ENCODE measurements at regions not wholly inside any gene's neighbourhood (a gene's known extent, or its start where the extent isn't known, plus 50 kb on each side); places are given as distances from the start of the nearest gene placed in this dataset.

- no peak for DNase-seq
- Mint-ChIP-seq H3K36me3 (no peaks in the 10 kb centered on the region), H3K4me3 (no peak overlapping the region), H3K9me3 (peaks cover 6 to 29% (median 17%) of the 10 kb centered on the region in 6 donors), H3K27ac (peak overlapping the region in 1 of 6 donors; percentile 10), H3K4me1 (no peaks in the 10 kb centered on the region), H3K27me3 (ENCODE audit: low read depth in 3 of 3) (peaks cover 0 to 1% (median 0%) of the 10 kb centered on the region in 3 donors)
These were observed 1210.4 kb downstream of the ADGRL3 start for GRCh38 chr4:62410371-62411003.

DNA sequence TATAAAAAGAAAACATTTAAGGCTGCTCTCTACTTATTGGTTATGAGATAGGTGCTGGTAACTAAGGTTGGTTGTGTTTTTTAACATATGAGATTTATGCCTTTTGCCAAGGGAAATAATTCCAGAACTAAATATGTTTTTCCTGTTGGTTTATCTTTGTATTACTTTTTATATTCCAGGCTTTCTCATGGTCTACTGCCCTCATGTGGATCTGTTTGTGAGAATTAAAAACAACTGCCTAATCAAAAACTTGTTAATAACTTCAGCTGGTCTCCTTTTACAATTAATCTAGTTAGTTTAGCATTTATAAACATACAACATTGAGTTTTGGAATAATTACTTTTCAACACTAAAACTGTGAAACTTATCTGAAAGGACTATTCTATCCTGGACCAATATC, 1208.3 kb downstream of the ADGRL3 start:
- no peaks in the 10 kb centered on the region for H3K4me1 Mint-ChIP-seq
- H3K27ac Mint-ChIP-seq, result no peak overlapping the region
- H3K27me3 Mint-ChIP-seq (ENCODE audit: low read depth in 3 of 3), result peaks cover 0 to 1% (median 0%) of the 10 kb centered on the region in 3 donors
- peaks cover 0 to 4% (median 0%) of the 10 kb centered on the region in 3 donors for H3K36me3 Mint-ChIP-seq
- no peak for DNase-seq
- H3K4me3 Mint-ChIP-seq, result no peak overlapping the region
- H3K9me3 Mint-ChIP-seq, result peaks cover 12 to 33% (median 26%) of the 10 kb centered on the region in 6 donors

DNA sequence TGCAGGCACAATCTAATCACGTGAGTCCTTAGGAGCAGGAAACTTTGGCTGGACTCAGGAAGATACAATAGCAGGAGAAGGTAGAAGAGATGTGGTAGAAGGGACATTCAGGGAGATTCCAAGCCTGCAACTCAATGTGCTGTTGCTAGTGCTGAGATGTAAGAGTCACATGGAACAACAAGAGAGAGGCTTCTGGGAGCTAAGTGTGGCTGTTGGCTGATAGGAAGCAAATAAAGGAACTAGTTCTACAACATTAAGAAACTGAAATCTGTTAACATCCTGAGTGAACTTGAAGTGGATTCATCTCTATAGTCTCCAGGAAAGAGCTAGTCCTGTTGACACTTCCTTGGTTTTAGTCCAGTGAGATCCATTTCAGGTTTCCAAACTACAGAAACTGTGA, 1207.4 kb downstream of the ADGRL3 start:
- DNase-seq, result no peak
- Mint-ChIP-seq H3K36me3 (peaks cover 0 to 4% (median 0%) of the 10 kb centered on the region in 3 donors), H3K9me3 (peaks cover 12 to 33% (median 29%) of the 10 kb centered on the region in 6 donors), H3K27ac (no peak overlapping the region), H3K4me1 (no peaks in the 10 kb centered on the region), H3K4me3 (no peak overlapping the region), H3K27me3 (ENCODE audit: low read depth in 3 of 3) (peaks cover 0 to 1% (median 0%) of the 10 kb centered on the region in 3 donors)

DNA sequence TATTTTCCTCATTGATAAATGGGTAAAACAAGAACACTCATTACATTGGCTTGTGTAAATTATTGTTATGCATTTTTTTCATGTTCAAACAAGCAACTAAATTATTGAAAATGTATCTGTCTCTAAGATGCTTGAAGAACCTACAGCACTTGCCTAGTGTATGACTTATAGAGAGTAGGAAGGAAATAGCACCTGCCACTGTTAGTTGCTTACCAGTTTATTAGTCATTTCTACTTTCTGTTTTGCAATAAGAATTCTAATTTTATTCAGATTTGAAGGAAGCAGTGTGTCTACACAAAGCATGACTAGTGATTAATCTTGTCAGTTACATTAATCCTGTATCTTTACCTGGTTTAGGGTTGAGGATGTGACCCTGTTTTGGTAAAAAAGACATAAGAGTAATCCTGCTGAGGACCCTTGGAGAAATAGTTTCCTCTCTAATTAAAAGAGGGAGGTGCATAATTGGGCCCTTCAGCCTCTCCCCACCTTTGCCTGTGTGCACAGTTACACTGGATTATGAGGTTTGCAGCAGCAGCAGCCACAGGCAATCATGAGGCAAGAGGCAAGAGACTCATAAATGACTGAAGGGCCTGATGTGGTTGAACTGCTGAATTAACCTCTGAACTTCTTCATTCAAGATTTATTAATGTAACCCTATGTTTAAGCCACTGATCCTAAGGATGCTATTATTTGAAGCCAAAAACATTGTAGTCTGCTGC, 1202.1 kb downstream of the ADGRL3 start:
- Mint-ChIP-seq H3K9me3 (peaks cover 10 to 40% (median 25%) of the 10 kb centered on the region in 6 donors), H3K4me3 (peak overlapping the region in 1 of 5 donors; percentile 42), H3K27ac (peak overlapping the region in 2 of 6 donors; percentile 33 to 74), H3K27me3 (ENCODE audit: low read depth in 3 of 3) (peaks cover 0 to 4% (median 0%) of the 10 kb centered on the region in 3 donors), H3K36me3 (peaks cover 0 to 4% (median 0%) of the 10 kb centered on the region in 3 donors), H3K4me1 (peaks cover 5 to 13% of the 10 kb centered on the region in 2 donors)
- DNase-seq, result no peak

- peaks cover 5 to 13% of the 10 kb centered on the region in 2 donors for H3K4me1 Mint-ChIP-seq
- H3K4me3 Mint-ChIP-seq, result peak overlapping the region in 3 of 5 donors; percentile 27 to 53 (median 34)
- peak overlapping the region in 2 of 6 donors; percentile 13 to 17 for H3K27ac Mint-ChIP-seq
- H3K36me3 Mint-ChIP-seq, result peaks cover 0 to 4% (median 0%) of the 10 kb centered on the region in 3 donors
- peaks cover 5 to 33% (median 10%) of the 10 kb centered on the region in 6 donors for H3K9me3 Mint-ChIP-seq
- DNase-seq, result no peak
- peaks cover 0 to 2% (median 0%) of the 10 kb centered on the region in 3 donors for H3K27me3 Mint-ChIP-seq (ENCODE audit: low read depth in 3 of 3)
These were observed 1199.1 kb downstream of the ADGRL3 start for GRCh38 chr4:62399242-62399641.

GRCh38 chr4:62398318-62398717, 1198.2 kb downstream of the ADGRL3 start:
- Mint-ChIP-seq H3K4me3 (no peak overlapping the region), H3K9me3 (peaks cover 5 to 37% (median 10%) of the 10 kb centered on the region in 6 donors)

GRCh38 chr4:62394766-62395165, 1194.6 kb downstream of the ADGRL3 start:
- H3K27ac Mint-ChIP-seq, result no peak overlapping the region
- peaks cover 5 to 7% of the 10 kb centered on the region in 2 donors for H3K4me1 Mint-ChIP-seq
- no peak overlapping the region for H3K4me3 Mint-ChIP-seq
- DNase-seq, result no peak
- no peaks in the 10 kb centered on the region for H3K27me3 Mint-ChIP-seq (ENCODE audit: low read depth in 3 of 3)
- H3K9me3 Mint-ChIP-seq, result peaks cover 2 to 42% (median 11%) of the 10 kb centered on the region in 6 donors
- peaks cover 0 to 4% (median 0%) of the 10 kb centered on the region in 3 donors for H3K36me3 Mint-ChIP-seq

More at GRCh38 chr4:62398318-62398717, 1198.2 kb downstream of the ADGRL3 start:
- peaks cover 0 to 4% (median 0%) of the 10 kb centered on the region in 3 donors for H3K36me3 Mint-ChIP-seq
- H3K27ac Mint-ChIP-seq, result no peak overlapping the region
- H3K27me3 Mint-ChIP-seq (ENCODE audit: low read depth in 3 of 3), result peaks cover 0 to 2% (median 0%) of the 10 kb centered on the region in 3 donors
- H3K4me1 Mint-ChIP-seq, result peaks cover 5 to 13% of the 10 kb centered on the region in 2 donors
- DNase-seq, result no peak

DNA sequence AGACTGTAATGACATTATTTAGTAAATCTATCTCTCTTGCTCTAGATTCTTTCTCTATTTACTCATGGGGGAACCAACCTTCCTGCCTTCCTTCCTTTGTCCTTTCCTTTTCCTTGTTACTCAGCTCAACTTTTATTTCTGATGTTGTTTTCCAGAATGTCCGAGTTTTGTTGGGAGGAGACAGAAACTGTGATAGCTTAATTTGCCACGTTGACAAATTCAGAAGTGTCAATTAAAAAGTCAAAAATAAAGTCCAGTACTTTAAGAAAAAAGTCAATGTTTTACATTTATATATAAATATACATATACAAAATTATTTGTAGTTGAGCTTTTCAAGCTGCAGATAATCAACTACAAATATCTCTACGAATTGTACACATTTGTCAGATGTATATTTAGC, 1187.7 kb downstream of the ADGRL3 start:
- Mint-ChIP-seq H3K9me3 (peaks cover 7 to 44% (median 17%) of the 10 kb centered on the region in 6 donors), H3K36me3 (no peaks in the 10 kb centered on the region), H3K4me3 (no peak overlapping the region), H3K27ac (no peak overlapping the region), H3K27me3 (ENCODE audit: low read depth in 3 of 3) (peaks cover 0 to 3% (median 0%) of the 10 kb centered on the region in 3 donors), H3K4me1 (no peaks in the 10 kb centered on the region)
- DNase-seq, result no peak

GRCh38 chr4:62377700-62378099, 1177.6 kb downstream of the ADGRL3 start:
- Mint-ChIP-seq H3K4me1 (no peaks in the 10 kb centered on the region), H3K27me3 (ENCODE audit: low read depth in 3 of 3) (peaks cover 0 to 3% (median 0%) of the 10 kb centered on the region in 3 donors), H3K4me3 (no peak overlapping the region), H3K36me3 (no peaks in the 10 kb centered on the region), H3K9me3 (peaks cover 9 to 50% (median 23%) of the 10 kb centered on the region in 6 donors), H3K27ac (no peak overlapping the region)
- DNase-seq, result no peak

GRCh38 chr4:62377245-62377644, 1177.1 kb downstream of the ADGRL3 start:
- Mint-ChIP-seq H3K4me3 (no peak overlapping the region), H3K27ac (no peak overlapping the region), H3K36me3 (no peaks in the 10 kb centered on the region), H3K4me1 (no peaks in the 10 kb centered on the region), H3K27me3 (ENCODE audit: low read depth in 3 of 3) (peaks cover 0 to 3% (median 0%) of the 10 kb centered on the region in 3 donors), H3K9me3 (peaks cover 9 to 50% (median 23%) of the 10 kb centered on the region in 6 donors)
- DNase-seq, result no peak

DNA sequence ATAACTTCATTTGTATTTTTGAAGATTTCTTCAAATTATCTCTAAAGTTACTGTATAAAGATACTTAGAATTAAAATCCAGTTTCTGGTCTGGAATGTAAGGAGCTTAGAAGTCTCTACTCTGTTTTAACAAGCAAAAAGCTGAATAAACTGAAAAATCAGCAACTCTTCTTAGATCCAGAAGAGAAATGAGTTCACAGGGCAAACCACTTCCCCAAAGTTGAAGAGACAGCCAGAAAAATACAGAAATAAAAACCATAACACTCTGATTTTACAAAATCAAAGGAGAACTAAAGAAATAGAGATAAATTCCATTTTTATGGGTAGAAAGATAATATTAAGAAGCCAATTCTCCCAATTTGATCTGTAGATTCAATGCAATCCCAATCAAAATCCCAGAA, 1166.8 kb downstream of the ADGRL3 start:
- H3K27me3 Mint-ChIP-seq (ENCODE audit: low read depth in 3 of 3), result peaks cover 0 to 2% (median 0%) of the 10 kb centered on the region in 3 donors
- no peak overlapping the region for H3K27ac Mint-ChIP-seq
- no peaks in the 10 kb centered on the region for H3K36me3 Mint-ChIP-seq
- no peak overlapping the region for H3K4me3 Mint-ChIP-seq
- H3K4me1 Mint-ChIP-seq, result no peaks in the 10 kb centered on the region
- H3K9me3 Mint-ChIP-seq, result peaks cover 7 to 61% (median 28%) of the 10 kb centered on the region in 6 donors
- DNase-seq, result no peak

DNA sequence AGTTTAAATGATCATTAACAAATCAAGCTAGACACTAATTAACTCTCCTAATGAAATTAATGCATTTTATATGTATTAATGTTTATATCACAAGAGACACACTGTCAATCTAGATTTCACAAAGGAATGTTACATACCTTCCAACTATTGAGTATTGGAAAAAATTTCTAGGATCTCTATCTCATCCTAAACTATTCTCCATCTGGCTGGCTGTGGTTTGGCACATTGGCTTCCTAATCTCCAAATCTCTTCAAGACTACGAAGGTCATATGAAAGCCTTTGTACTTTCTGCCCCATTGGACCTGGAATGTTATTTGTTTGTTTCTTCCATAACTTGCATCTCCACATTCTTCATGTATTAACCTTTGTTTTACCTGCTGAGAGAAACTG, 1160.0 kb downstream of the ADGRL3 start:
- Mint-ChIP-seq H3K9me3 (peaks cover 5 to 42% (median 32%) of the 10 kb centered on the region in 6 donors), H3K4me1 (no peaks in the 10 kb centered on the region)

GRCh38 chr4:62359441-62360155, 1159.5 kb downstream of the ADGRL3 start:
- H3K27me3 Mint-ChIP-seq (ENCODE audit: low read depth in 3 of 3), result peaks cover 0 to 2% (median 0%) of the 10 kb centered on the region in 3 donors
- H3K27ac Mint-ChIP-seq, result no peak overlapping the region
- no peaks in the 10 kb centered on the region for H3K4me1 Mint-ChIP-seq
- DNase-seq, result no peak
- no peaks in the 10 kb centered on the region for H3K36me3 Mint-ChIP-seq
- H3K4me3 Mint-ChIP-seq, result no peak overlapping the region
- H3K9me3 Mint-ChIP-seq, result peaks cover 2 to 40% (median 32%) of the 10 kb centered on the region in 6 donors

More for the DNA sequence above, 1160.0 kb downstream of the ADGRL3 start:
- Mint-ChIP-seq H3K4me3 (no peak overlapping the region), H3K36me3 (no peaks in the 10 kb centered on the region), H3K27ac (no peak overlapping the region), H3K27me3 (ENCODE audit: low read depth in 3 of 3) (peaks cover 0 to 2% (median 0%) of the 10 kb centered on the region in 3 donors)
- DNase-seq, result no peak
